ENCODE measurements at regions not wholly inside any gene's neighbourhood (a gene's known extent, or its start where the extent isn't known, plus 50 kb on each side); places are given as distances from the start of the nearest gene placed in this dataset.

GRCh38 chr9:81083854-81084512, 605.4 kb downstream of the TLE1 start:
- TF ChIP-seq POLR2A (IDR thresholded peaks at IDR 0.05) (no peak), CTCF (IDR thresholded peaks at IDR 0.05) (no peak), EP300 (IDR thresholded peaks at IDR 0.05) (no peak)
